CD4-positive, alpha-beta T cell treated with Interleukin-12 subunit alpha and Interleukin-12 subunit beta, for 1 hour (primary cell): ENCODE measurements at regions not wholly inside any gene's neighbourhood (a gene's known extent, or its start where the extent isn't known, plus 50 kb on each side); places are given as distances from the start of the nearest gene placed in this dataset.
"Not testable (repeated sequence)": the region's sequence is repeated elsewhere in the genome, so short reads cannot be mapped to it uniquely, and the experiment has no call there.

ENCODE experiments used
- DNase-seq: peaks from one replicate; pipeline ENCODE4 v3.0.0-alpha.2; 2020

GRCh38 chr4:137825505-137825904 lies 293.2 kb upstream of the PCDH18 start:
- DNase-seq: no peak

GRCh38 chr4:137823007-137823406 lies 290.7 kb upstream of the PCDH18 start:
- DNase-seq: no peak

GRCh38 chr4:137819964-137820383 lies 287.7 kb upstream of the PCDH18 start:
- DNase-seq: no peak

- no peak for DNase-seq
Measured at GRCh38 chr4:137812258-137812657, 280.0 kb upstream of the PCDH18 start.

GRCh38 chr4:137806420-137806819 lies 274.1 kb upstream of the PCDH18 start:
- DNase-seq: no peak

- DNase-seq: no peak
Measured at GRCh38 chr4:137804906-137805495, 272.7 kb upstream of the PCDH18 start.

- DNase-seq: no peak
Measured at GRCh38 chr4:137800861-137801260, 268.6 kb upstream of the PCDH18 start.

- DNase-seq: no peak
Measured at GRCh38 chr4:137794764-137795254, 262.5 kb upstream of the PCDH18 start.

GRCh38 chr4:137789263-137789662 lies 257.0 kb upstream of the PCDH18 start:
- not testable (repeated sequence) for DNase-seq

GRCh38 chr4:137783923-137784322 lies 251.6 kb upstream of the PCDH18 start:
- not testable (repeated sequence) for DNase-seq

GRCh38 chr4:137775701-137776100 lies 243.4 kb upstream of the PCDH18 start:
- no peak for DNase-seq

- no peak for DNase-seq
Measured at GRCh38 chr4:137774501-137774900, 242.2 kb upstream of the PCDH18 start.

GRCh38 chr4:137768881-137769280 lies 236.6 kb upstream of the PCDH18 start:
- no peak for DNase-seq

GRCh38 chr4:137768196-137768595 lies 235.9 kb upstream of the PCDH18 start:
- no peak for DNase-seq

GRCh38 chr4:137762591-137762990 lies 230.3 kb upstream of the PCDH18 start:
- DNase-seq: no peak

GRCh38 chr4:137754652-137755471 lies 222.6 kb upstream of the PCDH18 start:
- DNase-seq: no peak

GRCh38 chr4:137749466-137749865 lies 217.2 kb upstream of the PCDH18 start:
- no peak for DNase-seq

GRCh38 chr4:137748616-137749015 lies 216.3 kb upstream of the PCDH18 start:
- DNase-seq: no peak

- no peak for DNase-seq
Measured at GRCh38 chr4:137740141-137740540, 207.8 kb upstream of the PCDH18 start.

- DNase-seq: no peak
Measured at GRCh38 chr4:137739391-137739790, 207.1 kb upstream of the PCDH18 start.

GRCh38 chr4:137738375-137738990 lies 206.2 kb upstream of the PCDH18 start:
- no peak for DNase-seq

GRCh38 chr4:137735561-137736104 lies 203.3 kb upstream of the PCDH18 start:
- no peak for DNase-seq
